ENCODE measurements at regions not wholly inside any gene's neighbourhood (a gene's known extent, or its start where the extent isn't known, plus 50 kb on each side); places are given as distances from the start of the nearest gene placed in this dataset.
A peak's percentile ranks its signal among the peaks of the same experiment; 100 is the strongest.

DNA sequence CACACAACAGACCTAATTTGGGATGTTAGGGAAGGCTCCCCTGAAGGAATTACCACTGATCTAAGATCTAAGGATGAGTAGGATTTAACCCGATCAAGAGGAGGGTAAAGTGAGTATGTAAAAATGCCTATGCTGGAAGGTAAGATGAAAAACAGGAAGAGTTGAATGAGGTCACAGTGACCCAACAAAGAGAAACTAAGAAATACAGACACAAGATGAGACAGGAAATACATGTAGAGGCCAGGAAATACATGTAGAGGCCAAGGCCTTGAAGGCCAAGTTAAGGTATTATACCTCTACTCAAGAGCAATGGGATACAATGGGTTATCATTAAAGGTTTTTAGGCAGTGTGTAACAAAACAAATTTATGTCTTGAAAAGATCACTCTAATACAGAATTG lies 131.6 kb upstream of the TANK start (continued):
- no peak for TF ChIP-seq RFX5 (IDR thresholded peaks at IDR 0.05)

DNA sequence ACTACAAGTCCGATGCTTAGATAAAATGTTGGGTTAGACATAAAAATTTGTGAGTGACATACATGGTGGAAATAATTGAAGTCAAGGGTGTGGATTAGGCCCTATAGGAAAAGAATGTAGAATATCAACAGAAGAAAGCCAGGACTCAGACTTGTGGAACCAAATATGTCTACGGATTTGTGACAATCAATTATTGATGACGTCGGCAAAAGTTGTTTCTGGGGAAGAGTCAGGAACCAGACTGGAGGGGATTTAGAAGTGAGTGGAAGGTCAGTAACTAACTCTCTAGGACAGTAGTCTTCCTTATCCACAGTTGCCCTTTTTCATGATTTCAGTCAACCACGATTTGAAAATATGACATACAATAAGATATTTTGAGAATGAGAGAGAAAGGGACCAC lies 130.9 kb upstream of the TANK start:
- TF ChIP-seq MAFK (IDR thresholded peaks at IDR 0.05; ENCODE audit: partially characterized antibody) (peak; percentile 96), PHF8 (IDR thresholded peaks at IDR 0.05; ENCODE audit: borderline replicate concordance, low read depth) (no peak)
- 70% methylated on average over 5 of the region's 5 CpGs for WGBS (ENCODE audit: missing lambda C conversion rate)
- no peak overlapping the region for H3K4me2 ChIP-seq
- DNase-seq (ENCODE audit: low read depth in 1 of 2, low spot score in 1 of 2) (no peak), FAIRE-seq (no peak), ATAC-seq (no peak)
- H3K27ac ChIP-seq: no peak overlapping the region
- CTCF ChIA-PET: no interaction called here
- POLR2A ChIA-PET: no interaction called here
- no peaks in the 10 kb centered on the region for H3K9me3 ChIP-seq
- H3K4me3 ChIP-seq: no peak overlapping the region
- H3K4me1 ChIP-seq: peaks cover 14% of the 10 kb centered on the region

DNA sequence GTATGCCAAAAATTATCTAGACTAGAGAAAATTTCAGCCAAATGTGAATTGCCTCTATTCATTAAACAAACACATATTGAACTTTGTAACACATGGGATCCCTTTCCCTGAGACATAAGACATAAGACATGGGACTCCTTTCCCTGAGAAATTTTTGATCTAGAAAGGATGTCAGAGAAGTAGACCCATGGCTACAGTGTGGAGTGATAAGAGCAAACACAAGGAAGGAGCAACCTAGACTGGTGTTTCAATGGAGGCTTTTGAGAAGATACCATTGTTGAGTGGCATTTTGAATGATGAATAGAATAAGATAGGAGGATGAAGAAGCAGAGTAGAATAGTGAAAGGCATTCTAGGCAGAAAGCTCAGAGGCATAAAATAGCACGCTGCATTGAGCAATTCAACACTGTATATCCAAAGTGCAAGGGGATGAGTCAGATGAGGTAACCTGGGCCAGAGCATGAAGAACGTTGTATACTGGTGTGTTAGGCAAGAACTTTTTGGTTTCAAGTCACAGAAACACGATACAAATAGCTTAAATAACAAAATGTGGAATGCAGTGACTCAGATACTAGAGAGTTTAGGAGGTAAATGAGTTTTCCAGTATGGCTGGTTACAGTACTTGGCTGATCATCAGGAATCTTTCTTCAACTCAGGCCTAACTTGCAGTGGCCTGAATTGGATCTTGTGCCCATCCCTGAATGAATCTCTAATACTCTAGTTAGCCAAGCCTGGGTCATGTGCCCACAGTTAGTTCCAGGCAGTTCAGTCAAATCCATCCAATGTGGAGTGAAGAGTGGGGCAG lies 129.8 kb upstream of the TANK start:
- Histone ChIP-seq H3K9me3 (no peaks in the 10 kb centered on the region), H3K4me2 (peak overlapping the region; percentile 49), H3K4me1 (peaks cover 14% of the 10 kb centered on the region), H3K4me3 (no peak overlapping the region), H3K27ac (peak overlapping the region; percentile 53 to 73)
- ATAC-seq (peak; percentile 95 to 98), DNase-seq (ENCODE audit: low read depth in 1 of 2, low spot score in 1 of 2) (peak; percentile 15 to 62), FAIRE-seq (no peak)
- ChIA-PET POLR2A (no interaction called here), CTCF (interaction anchor here (2.7 kb wide), 1 partner anchor 33 kb away, joined by 11 read pairs; no protein-coding TSS in a partner anchor)
- TF ChIP-seq CEBPB (IDR thresholded peaks at IDR 0.05): peak; percentile 86 to 90
- TF ChIP-seq JUN (IDR thresholded peaks at IDR 0.05): 0 out of 5 replicates have a peak, but pooled peaks of 1 of the 2 experiments have one; percentile 30
- peak; percentile 75 for TF ChIP-seq JUNB (IDR thresholded peaks at IDR 0.05)
- TF ChIP-seq, protein P1, sequence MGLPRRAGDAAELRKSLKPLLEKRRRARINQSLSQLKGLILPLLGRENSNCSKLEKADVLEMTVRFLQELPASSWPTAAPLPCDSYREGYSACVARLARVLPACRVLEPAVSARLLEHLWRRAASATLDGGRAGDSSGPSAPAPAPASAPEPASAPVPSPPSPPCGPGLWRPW (IDR thresholded peaks at IDR 0.05): 0 out of 2 replicates have a peak, but pooled peaks have one; percentile 34
- TF ChIP-seq HOXA7 (CRISPR knock-in tag; IDR thresholded peaks at IDR 0.05): no peak
- no peak for TF ChIP-seq GATA3 (IDR thresholded peaks at IDR 0.05; ENCODE audit: borderline replicate concordance)
- TF ChIP-seq NFE2L2 (conservative IDR thresholded peaks at IDR 0.05; ENCODE audit: low read length): no peak
- TF ChIP-seq FOSL2 (IDR thresholded peaks at IDR 0.05): peak; percentile 79
- TF ChIP-seq FOSL2 (CRISPR knock-in tag; IDR thresholded peaks at IDR 0.05): peak; percentile 67
- 14% methylated on average over 3 of the region's 3 CpGs for WGBS (ENCODE audit: missing lambda C conversion rate)

DNA sequence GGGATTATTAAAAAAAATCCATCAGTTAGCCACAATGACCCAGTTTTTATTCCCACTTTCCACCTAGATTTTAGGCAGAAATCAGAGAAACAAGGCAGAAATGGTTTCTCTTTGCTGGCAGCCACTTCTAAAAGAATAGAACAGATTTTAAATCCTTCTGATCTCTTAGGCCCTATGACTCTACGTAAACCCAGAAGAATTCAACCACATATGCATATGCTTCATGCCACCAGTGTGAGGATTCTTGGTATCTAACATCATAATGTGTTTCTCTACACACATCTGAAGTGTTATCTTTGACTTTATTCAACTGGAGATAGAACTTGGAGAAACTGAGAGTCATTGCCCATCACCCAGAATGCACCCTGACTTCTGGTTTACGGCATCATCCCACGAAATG lies 128.7 kb upstream of the TANK start:
- no peak for ATAC-seq
- no peak for FAIRE-seq
- Histone ChIP-seq H3K27ac (peak overlapping the region in 1 of 2 experiments; percentile 73; a peak in 3 of 6 replicates), H3K4me2 (no peak overlapping the region), H3K4me1 (peaks cover 14% of the 10 kb centered on the region), H3K9me3 (no peaks in the 10 kb centered on the region), H3K4me3 (no peak overlapping the region)
- WGBS (ENCODE audit: missing lambda C conversion rate): 88% methylated on average over 3 of the region's 3 CpGs
- POLR2A ChIA-PET: no interaction called here
- CTCF ChIA-PET: interaction anchor here (2.7 kb wide), 1 partner anchor 32 kb away, joined by 11 read pairs; no protein-coding TSS in a partner anchor
- DNase-seq (ENCODE audit: low read depth in 1 of 2, low spot score in 1 of 2): no peak
- TF ChIP-seq KDM5A (IDR thresholded peaks at IDR 0.05) (no peak), HEYL (CRISPR knock-in tag; IDR thresholded peaks at IDR 0.05) (no peak), HDAC2 (IDR thresholded peaks at IDR 0.05) (no peak), MYC (IDR thresholded peaks at IDR 0.05; ENCODE audit: borderline replicate concordance, low read length) (no peak), RAD21 (conservative IDR thresholded peaks at IDR 0.05 in 1 of 2, IDR thresholded peaks at IDR 0.05 in 1 of 2) (no peak), NR3C1 (IDR thresholded peaks at IDR 0.05) (no peak), HOXB5 (CRISPR knock-in tag; IDR thresholded peaks at IDR 0.05) (no peak), RNF2 (IDR thresholded peaks at IDR 0.05; ENCODE audit: borderline replicate concordance, low read depth) (no peak), CEBPB (IDR thresholded peaks at IDR 0.05) (no peak), FOSL2 (IDR thresholded peaks at IDR 0.05) (no peak), FOSL2 (CRISPR knock-in tag; IDR thresholded peaks at IDR 0.05) (no peak), CHD2 (IDR thresholded peaks at IDR 0.05; ENCODE audit: low read length, partially characterized antibody) (no peak)
- TF ChIP-seq, protein P2, sequence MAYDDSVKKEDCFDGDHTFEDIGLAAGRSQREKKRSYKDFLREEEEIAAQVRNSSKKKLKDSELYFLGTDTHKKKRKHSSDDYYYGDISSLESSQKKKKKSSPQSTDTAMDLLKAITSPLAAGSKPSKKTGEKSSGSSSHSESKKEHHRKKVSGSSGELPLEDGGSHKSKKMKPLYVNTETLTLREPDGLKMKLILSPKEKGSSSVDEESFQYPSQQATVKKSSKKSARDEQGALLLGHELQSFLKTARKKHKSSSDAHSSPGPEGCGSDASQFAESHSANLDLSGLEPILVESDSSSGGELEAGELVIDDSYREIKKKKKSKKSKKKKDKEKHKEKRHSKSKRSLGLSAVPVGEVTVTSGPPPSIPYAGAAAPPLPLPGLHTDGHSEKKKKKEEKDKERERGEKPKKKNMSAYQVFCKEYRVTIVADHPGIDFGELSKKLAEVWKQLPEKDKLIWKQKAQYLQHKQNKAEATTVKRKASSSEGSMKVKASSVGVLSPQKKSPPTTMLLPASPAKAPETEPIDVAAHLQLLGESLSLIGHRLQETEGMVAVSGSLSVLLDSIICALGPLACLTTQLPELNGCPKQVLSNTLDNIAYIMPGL (CRISPR knock-in tag; IDR thresholded peaks at IDR 0.05; ENCODE audit: borderline replicate concordance): no peak
- TF ChIP-seq, protein P3, sequence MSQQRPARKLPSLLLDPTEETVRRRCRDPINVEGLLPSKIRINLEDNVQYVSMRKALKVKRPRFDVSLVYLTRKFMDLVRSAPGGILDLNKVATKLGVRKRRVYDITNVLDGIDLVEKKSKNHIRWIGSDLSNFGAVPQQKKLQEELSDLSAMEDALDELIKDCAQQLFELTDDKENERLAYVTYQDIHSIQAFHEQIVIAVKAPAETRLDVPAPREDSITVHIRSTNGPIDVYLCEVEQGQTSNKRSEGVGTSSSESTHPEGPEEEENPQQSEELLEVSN (IDR thresholded peaks at IDR 0.05; ENCODE audit: borderline replicate concordance, low read depth): no peak
- TF ChIP-seq, protein P4, sequence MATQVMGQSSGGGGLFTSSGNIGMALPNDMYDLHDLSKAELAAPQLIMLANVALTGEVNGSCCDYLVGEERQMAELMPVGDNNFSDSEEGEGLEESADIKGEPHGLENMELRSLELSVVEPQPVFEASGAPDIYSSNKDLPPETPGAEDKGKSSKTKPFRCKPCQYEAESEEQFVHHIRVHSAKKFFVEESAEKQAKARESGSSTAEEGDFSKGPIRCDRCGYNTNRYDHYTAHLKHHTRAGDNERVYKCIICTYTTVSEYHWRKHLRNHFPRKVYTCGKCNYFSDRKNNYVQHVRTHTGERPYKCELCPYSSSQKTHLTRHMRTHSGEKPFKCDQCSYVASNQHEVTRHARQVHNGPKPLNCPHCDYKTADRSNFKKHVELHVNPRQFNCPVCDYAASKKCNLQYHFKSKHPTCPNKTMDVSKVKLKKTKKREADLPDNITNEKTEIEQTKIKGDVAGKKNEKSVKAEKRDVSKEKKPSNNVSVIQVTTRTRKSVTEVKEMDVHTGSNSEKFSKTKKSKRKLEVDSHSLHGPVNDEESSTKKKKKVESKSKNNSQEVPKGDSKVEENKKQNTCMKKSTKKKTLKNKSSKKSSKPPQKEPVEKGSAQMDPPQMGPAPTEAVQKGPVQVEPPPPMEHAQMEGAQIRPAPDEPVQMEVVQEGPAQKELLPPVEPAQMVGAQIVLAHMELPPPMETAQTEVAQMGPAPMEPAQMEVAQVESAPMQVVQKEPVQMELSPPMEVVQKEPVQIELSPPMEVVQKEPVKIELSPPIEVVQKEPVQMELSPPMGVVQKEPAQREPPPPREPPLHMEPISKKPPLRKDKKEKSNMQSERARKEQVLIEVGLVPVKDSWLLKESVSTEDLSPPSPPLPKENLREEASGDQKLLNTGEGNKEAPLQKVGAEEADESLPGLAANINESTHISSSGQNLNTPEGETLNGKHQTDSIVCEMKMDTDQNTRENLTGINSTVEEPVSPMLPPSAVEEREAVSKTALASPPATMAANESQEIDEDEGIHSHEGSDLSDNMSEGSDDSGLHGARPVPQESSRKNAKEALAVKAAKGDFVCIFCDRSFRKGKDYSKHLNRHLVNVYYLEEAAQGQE (IDR thresholded peaks at IDR 0.05): no peak
- TF ChIP-seq, protein P5, sequence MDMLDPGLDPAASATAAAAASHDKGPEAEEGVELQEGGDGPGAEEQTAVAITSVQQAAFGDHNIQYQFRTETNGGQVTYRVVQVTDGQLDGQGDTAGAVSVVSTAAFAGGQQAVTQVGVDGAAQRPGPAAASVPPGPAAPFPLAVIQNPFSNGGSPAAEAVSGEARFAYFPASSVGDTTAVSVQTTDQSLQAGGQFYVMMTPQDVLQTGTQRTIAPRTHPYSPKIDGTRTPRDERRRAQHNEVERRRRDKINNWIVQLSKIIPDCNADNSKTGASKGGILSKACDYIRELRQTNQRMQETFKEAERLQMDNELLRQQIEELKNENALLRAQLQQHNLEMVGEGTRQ (IDR thresholded peaks at IDR 0.05): no peak
